SK-N-SH treated with all-trans-retinoic acid at 6 μM for 48 hours (cell line): ENCODE measurements at regions not wholly inside any gene's neighbourhood (a gene's known extent, or its start where the extent isn't known, plus 50 kb on each side); places are given as distances from the start of the nearest gene placed in this dataset.

Experiments
- ATAC-seq: fragments of 200-7000 bp; cut with Tn5 transposase; 3 replicates; pipeline ENCODE4 v1.9.1; 2020; ENCODE audit warnings: mild to moderate bottlenecking, moderate library complexity
- CREB5 ChIP-seq: fragments of 250-450 bp; sonication (Bioruptor Pico); IDR thresholded peaks from 2 replicates; pipeline ENCODE4 v1.5.1; 2020; ENCODE audit warnings: low read depth, mild to moderate bottlenecking, moderate library complexity
- ESRRG ChIP-seq: fragments of 250-450 bp; sonication (Bioruptor Pico); IDR thresholded peaks from 2 replicates; pipeline ENCODE4 v1.6.1; 2021; ENCODE audit warnings: mild to moderate bottlenecking
- ZFP30 ChIP-seq: fragments of 450-650 bp; formaldehyde crosslinking; IDR thresholded peaks from 2 replicates; pipeline ENCODE4 v1.5.0; 2022; ENCODE audit warnings: mild to moderate bottlenecking, moderate library complexity
- ZNF565 ChIP-seq: fragments of 450-650 bp; formaldehyde crosslinking; conservative IDR thresholded peaks from 2 replicates; pipeline ENCODE4 v1.5.0; 2020; ENCODE audit warnings: low read depth, mild to moderate bottlenecking, moderate library complexity
- TF ChIP-seq, protein P1 (sequence below): fragments of 250-450 bp; sonication (Bioruptor Pico); IDR thresholded peaks from 2 replicates; pipeline ENCODE4 v1.5.1; 2021; ENCODE audit warnings: mild to moderate bottlenecking, moderate library complexity

- no peak for ATAC-seq
- TF ChIP-seq ZFP30 (CRISPR knock-in tag), result no peak
- TF ChIP-seq ZNF565, result no peak
- TF ChIP-seq CREB5 (CRISPR knock-in tag), result no peak
- TF ChIP-seq ESRRG, result no peak
- TF ChIP-seq, protein P1, sequence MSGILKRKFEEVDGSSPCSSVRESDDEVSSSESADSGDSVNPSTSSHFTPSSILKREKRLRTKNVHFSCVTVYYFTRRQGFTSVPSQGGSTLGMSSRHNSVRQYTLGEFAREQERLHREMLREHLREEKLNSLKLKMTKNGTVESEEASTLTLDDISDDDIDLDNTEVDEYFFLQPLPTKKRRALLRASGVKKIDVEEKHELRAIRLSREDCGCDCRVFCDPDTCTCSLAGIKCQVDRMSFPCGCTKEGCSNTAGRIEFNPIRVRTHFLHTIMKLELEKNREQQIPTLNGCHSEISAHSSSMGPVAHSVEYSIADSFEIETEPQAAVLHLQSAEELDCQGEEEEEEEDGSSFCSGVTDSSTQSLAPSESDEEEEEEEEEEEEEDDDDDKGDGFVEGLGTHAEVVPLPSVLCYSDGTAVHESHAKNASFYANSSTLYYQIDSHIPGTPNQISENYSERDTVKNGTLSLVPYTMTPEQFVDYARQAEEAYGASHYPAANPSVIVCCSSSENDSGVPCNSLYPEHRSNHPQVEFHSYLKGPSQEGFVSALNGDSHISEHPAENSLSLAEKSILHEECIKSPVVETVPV (CRISPR knock-in tag), result no peak
Measured at GRCh38 chr20:9018346-9018745, 50.5 kb upstream of the PLCB4 start.
